NCI-H524 (cell line): ENCODE measurements at regions not wholly inside any gene's neighbourhood (a gene's known extent, or its start where the extent isn't known, plus 50 kb on each side); places are given as distances from the start of the nearest gene placed in this dataset.
A peak's percentile ranks its signal among the peaks of the same experiment; 100 is the strongest.
"Not testable (repeated sequence)": the region's sequence is repeated elsewhere in the genome, so short reads cannot be mapped to it uniquely, and the experiment has no call there.

ENCODE experiments used
- DNase-seq, 2 experiments: peaks; one replicate each; lab custom pipeline; 2025; lab: John Stamatoyannopoulos, UW

DNA sequence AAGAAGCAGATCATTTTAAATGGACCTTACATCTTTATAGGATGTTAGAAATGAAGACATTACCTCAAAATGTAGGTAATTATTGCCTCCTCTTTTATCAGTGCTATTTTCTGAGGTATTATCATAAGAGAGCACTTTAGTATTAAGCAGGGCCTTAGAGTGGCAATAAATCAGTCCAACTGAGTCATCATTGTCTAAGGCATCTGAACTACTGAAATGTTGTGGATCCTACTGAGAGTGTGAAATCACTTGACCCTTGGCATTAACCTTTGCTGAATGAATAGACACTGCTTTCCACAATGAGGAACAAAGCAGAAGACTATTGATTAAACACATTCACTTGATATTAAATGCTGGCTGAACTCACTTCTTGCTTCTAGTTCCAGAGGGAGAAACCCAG is 224.6 kb upstream of the ARRDC3 start:
- DNase-seq, result no peak

DNA sequence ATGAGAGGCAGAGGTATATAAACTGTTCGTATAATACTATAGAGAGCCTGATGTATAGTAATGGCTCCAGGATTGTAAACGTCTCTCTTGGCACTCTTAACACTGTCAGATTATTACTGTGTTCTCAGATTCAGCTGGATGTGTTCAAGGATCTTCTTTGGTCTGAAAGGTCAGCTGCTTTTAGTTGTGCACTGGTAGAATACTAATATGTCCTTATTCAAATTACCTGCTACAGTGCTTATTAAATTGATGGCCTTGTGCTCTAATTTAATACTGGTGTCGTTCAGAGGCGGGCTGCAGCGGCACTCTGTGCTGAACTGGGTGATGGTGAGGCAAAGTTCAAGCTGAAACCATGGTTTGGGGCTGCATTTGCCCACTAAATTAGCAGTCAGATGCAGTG is 216.7 kb upstream of the ARRDC3 start:
- DNase-seq, result no peak

DNA sequence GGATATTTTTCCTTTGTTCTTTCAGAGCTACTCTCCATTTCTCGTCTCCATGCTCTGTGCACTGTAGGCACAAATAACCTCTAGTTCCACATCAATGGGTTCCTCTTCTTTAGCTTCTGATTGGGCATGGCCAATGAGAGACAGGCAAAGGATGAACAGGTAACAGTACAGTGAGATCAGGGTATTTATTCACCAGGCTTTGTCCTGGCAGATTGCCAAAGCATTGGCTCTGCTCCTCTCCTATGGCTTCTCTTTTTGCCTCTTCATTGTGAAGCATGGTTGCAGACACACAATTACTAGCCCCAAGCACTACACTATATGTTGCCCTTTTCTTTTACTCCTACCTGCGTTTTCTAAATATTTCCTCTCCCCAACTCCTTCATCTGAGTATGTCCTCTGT is 215.1 kb upstream of the ARRDC3 start:
- DNase-seq, result peak in 1 of 2 experiments; percentile 0

DNA sequence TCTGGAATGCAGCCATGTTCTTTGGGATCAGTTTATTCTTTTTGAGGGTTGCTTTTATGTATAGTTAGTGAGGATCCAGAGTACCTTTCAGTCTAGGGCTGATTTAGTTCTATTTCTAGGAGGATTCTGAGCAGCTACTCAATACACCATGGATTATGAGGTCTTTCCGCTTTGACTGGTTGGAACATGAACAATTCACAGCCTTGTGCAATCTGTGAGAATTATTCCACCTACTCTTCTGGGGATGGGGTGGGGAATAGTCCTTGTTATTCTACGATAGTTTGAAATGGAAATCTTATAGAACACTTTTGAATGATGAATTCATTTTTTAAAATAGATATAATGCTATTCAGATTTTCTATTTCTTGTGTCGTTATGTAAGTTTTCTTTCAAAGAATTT is 212.3 kb upstream of the ARRDC3 start:
- DNase-seq, result no peak

DNA sequence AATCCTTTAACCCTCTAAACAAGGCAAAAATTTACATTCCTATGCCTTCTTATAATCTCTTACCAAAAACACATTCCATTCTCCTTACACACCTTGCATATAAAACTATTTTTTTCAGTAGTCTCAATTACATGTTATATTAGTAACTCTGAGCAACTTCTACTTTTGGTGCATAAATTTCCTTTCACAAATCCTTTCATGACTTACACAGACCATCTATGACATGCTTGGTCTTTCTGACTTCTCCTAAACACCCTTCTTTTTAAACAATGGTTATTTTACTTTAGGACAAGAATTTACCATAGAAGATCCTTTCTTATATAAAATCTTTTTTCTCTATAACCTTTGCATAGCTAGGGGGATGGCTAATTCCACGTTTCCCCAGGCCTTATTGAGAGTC is 208.0 kb upstream of the ARRDC3 start:
- no peak for DNase-seq

DNA sequence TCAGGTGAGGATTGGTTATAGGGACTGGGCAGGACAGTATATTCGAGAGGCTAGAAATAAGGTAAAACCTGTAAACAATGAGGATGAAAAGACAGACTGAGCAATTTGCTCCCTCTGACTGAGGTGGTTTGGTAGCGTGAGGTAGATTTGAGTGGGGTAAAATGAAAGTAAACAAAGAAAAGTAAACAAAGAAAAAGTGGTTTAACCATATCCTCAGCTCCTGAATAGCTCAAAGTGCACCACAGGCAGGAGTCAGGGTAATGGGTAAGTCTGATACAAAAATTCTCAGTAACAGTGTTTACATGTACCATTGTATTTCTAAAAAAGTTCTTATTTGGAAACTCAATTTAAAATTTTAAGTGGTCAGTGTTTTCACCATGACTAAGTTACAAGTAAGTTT is 203.1 kb upstream of the ARRDC3 start:
- no peak for DNase-seq

DNA sequence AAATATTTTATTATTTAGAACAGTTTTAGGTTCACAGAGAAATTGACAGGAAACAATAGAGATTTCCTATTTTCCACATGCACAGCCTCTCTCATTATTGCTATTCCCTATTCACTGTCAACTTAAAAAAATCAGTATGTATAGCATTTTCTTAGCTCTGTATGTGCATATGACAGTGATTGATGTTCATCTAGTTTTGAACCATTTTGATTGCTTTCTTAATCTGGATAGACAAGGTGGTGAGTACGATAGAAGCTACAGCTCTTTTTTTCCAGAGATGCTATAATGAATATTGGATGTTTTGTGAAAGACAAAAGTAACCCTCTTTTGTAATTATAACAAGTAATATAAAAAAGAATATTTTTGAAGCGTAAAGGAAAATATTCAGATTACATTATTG is 201.2 kb upstream of the ARRDC3 start:
- no peak for DNase-seq

DNA sequence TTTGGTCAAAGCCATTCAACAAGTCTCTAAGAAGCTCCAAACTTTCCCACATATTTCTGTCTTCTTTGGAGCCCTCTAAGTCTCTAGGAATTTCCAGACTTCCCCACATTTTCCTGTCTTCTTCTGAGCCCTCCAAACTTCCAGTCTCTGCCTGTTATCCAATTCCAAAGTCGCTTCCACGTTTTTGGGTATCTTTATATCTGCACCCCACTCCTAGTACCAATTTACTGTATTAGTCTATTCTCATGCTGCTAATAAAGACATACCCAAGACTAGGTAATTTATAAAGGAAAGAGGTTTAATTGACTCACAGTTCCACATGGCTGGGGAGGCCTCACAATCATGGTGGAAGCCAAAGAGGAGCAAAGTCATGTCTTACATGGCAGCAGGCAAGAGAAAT is 182.9 kb upstream of the ARRDC3 start:
- DNase-seq, result not testable (repeated sequence)

DNA sequence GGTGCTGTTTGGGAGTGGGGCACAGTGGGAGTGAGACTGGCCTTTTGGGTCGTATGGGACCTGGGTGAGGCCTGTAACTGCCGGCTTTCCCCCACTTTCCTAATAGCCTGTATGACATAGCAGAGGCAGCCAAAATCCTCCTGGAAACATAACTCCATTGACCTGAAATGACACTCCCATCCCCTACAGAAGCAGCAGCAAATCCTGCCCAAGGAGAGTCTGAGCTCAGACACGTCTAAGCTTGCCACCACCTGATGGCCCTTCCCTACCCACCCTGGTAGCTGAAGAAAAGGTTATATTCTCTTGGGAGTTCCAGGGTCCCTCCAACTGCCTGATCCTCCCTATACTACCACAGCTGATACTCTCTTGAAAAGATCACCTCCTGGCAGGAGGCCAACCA is 179.8 kb upstream of the ARRDC3 start:
- peak in 1 of 2 experiments; percentile 13 for DNase-seq

DNA sequence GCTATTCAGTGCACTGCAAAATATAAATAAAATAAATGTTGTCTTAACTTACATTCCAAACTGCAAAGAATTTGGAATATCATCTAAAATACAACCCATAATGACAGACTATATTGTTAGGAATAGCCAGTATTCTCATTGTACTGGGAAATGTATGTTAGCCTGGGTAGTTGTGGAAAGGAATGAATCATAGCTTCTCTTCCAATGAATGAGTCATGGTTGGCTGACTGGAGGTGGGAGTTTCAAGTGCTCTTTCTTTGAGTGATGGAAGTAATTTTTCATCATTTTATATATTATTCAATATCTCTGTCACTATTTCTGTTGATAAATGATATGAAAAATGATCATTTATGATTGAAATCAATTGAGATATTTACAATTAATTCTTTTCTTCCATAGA is 158.6 kb upstream of the ARRDC3 start:
- DNase-seq, result no peak

DNA sequence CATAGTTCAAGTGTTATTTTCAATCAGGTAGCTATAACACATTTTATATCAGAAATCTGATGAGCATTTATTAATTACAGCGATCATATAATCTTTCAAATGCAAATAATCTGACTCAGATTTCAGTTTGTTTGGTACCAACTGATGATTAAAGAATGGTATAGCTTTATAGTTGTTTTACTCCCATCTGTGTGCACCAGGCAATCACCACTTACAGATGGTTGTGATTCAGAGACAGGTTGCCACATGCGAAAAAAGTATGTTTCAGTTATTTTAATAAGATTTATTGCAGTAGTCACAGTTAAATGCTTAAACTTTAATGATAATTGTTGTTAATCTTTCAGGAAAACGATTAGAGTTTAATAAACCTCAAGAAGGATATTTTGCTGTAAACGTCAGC is 155.1 kb upstream of the ARRDC3 start:
- no peak for DNase-seq

DNA sequence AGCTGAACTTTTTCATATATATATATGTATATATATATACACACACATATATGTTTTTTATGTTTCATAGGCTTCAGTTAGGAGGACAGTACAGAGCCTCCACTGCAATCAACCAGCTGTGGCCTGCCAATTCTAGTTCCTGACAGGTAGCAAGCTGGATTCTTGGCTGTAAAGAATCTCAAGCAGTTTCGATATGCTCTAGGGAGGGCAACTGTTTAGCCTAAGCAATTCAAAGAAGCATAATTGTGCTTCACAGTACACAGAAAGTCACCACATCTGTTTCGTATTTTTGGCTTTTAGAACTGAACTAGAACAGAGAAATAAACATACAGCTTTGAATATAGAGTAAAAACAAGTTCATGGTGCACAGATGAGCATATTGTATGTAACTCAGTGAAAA is 152.4 kb upstream of the ARRDC3 start:
- DNase-seq, result no peak

DNA sequence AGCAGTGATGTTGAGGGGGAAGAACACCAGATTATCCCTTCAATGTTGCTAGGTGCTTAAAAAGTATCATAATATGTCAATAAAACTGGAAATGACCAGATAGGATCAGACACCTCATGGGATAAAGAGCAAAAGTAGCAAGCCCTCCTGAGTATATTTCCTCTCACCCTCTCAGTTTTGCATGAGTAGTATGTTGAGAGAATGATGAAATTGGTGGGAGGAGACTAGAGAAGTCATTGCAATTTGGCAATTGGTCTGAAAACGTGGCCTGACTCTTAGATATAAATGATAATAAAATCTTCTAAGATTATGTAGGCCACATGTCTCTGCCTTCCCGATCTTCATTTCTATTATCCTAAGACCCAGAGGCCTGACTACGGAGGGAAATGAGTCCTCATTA is 151.2 kb upstream of the ARRDC3 start:
- no peak for DNase-seq

DNA sequence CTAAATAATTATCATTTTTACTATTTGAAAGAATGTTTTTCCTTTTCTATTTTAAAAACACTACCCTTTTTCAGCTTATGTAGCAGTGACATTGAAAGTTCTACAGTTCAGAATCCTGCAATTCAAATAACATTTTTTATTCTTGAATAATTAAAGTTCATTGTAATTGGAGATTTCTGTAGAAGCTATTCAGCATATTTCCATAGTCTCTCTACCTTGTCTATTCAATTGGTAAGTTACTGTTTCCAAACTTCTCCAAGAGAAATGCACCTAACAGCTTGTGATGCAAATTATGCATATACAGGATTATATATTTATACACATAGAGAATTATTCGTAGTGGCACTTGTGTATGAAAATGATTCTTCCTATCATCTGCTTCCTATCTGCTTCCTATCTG is 149.7 kb upstream of the ARRDC3 start:
- no peak for DNase-seq

DNA sequence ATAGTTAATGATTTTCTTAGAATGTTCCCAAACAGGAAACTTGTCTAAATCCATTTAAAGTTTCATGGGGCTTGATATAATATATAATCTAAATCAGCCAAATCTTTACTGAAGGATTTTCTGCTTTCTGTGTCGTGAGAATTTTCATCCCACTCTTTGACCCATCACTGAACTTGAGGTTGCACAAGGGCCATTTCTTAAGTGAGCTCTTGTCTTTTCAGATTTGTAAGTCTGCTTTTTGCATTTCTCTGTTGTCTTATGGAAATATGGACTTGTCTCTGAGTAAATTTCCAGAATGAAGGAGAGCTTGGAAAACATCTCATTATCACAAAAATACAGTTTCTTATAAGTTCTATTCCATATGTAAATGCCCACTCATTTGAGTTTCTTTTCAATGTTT is 149.2 kb upstream of the ARRDC3 start:
- no peak for DNase-seq

DNA sequence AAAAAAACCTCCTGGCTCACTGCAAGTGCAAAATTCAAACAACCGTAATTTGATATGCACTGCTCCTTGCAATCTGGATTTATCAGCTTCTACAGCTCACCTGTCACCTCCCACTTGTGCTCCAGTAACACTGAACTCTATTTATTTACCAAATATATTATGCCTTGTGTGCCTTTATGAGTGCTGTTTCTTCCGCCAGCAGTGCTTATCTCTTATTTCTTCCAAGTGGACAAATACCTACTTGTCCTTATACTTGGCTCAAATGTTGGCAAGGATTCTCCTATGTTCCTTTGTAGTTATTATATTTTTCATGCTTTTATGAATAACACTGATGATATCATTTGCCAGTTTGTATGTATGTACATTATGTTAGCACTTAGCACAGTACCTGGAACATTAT is 145.7 kb upstream of the ARRDC3 start:
- DNase-seq, result peak in 1 of 2 experiments; percentile 39

DNA sequence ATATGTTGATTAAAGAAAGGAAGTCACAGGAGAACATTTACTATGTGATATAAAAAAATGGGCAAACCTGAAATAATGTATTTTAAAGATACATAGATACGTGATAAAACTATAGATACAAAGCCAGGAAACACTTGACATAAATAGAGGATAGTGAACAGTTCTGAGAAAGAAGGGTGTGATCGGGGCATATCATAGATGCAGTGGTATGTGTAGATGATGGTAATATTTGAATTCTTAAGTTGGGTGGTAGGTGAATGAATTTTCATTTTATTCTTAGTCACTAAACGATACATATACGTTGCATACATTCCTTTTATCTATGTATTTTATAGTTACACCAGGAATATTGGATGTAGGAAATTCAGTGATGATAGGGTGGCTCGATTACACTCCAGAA is 138.7 kb upstream of the ARRDC3 start:
- DNase-seq, result no peak

DNA sequence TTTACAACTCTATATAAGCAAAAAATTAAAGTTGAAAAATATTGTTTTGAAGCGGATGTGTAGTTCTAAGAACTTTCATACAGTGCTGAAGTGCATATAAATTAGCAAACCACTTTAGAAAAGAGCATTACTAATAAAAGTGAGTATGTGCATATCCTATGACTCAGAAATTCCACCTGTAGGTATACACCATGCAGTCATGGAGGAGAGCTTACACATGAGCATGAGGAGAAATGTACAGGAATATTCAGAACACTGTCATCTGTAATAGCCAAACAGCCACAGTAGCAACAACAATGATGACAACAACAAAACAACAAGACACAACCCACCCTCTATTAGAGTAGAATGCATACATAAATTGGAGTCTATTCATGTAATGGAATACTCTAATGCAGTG is 138.2 kb upstream of the ARRDC3 start:
- no peak for DNase-seq

DNA sequence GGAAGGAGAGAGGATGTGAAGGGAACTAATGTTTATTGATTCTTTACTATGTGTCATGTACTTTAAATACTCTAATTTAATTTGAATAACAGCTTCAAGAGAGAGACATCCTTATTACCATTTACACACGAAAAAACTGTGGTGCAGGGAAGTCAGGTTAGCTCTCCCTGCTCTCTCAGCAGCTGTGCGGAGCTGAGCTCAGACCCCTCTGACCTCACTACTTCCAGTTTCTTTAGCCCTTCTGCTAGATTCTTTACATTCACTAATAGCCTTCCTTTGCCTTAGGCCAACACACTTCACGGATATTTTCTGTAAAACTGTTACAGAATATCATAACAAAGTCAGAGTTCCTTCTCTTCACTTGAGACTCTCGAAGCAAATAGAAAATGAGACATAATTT is 131.3 kb upstream of the ARRDC3 start:
- DNase-seq, result no peak

DNA sequence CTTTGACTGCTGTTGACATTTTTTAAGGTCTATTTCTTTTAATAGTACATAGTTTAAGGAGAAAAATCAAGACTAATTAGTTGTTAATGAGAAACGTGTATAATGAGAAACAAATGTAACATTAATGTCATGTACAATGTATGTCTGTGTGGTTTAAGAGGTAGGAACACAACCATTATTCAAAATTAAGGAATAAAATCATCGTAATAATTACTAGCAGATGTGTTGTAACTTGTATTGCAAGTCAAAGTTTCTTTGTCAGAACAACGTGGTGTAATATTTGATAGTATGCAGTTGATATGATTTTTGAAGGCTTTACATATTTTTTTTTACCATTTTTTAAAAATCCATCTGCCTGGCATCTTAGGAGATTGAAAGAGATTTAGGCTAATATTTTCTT is 120.2 kb upstream of the ARRDC3 start:
- no peak for DNase-seq

DNA sequence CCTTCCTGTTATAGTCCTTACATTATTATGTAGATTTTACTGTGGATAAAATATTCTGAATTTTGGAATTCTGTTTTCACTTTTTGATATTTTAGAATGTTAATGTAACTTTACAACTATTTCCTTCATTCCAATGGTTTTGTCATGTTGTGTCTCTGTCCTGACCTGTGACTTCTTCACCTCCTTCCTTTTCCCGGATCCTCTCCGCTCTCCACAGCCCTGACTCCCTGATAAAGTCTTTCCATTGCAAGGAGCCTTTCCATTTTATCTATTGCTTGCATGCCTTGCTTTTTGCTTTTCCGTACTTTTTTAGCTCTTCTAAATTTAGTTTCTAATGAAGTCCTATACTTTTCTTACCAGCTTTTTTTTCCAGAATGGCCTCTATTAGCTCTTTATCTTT is 117.6 kb upstream of the ARRDC3 start:
- DNase-seq, result no peak

DNA sequence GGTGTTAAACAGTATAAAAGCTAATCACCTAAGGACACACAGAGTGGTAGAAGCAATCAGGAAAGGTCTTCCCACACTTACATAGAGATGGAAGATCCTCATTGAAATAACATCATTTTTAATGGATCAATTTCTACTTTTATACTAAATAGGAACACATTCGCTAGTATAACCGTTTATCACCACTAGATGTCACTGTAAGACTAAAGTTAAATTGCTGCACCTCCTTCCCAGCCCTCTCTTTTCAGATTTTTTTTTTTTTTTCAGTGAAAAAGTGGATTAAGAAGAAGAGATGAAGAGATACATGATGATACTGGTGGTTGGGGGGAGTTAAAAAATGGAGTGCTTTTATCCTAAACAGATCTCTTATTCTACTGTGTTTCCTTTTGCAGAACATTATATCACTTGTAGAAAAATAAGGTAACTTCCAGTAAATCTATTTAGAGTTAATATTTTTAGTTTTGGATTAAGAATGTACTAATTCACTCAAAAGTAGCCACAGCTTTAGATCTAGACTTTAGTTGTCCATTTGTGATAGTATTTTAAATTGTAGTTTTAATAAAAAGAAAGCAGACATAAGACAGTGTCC is 116.9 kb upstream of the ARRDC3 start:
- peak in 1 of 2 experiments; percentile 48 for DNase-seq

DNA sequence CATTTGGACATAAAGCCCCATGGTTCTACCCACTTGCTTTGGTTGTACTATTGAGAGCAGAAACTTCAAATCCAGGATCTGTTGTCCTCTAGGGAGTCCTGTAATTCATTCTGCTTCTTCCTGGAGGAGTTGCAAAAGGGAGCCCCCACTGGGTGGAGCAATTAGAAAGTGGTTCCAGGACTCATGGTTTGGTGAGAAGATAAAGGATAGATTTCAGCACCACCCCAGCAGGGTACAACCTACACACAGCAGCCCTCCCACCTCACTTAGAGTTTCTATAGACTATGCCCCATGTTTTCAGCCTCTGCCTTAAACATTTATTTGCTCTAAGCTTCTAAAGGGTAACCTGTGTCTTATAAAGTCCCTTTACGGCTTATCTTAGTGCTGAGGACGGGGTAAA is 112.6 kb upstream of the ARRDC3 start:
- DNase-seq, result no peak

DNA sequence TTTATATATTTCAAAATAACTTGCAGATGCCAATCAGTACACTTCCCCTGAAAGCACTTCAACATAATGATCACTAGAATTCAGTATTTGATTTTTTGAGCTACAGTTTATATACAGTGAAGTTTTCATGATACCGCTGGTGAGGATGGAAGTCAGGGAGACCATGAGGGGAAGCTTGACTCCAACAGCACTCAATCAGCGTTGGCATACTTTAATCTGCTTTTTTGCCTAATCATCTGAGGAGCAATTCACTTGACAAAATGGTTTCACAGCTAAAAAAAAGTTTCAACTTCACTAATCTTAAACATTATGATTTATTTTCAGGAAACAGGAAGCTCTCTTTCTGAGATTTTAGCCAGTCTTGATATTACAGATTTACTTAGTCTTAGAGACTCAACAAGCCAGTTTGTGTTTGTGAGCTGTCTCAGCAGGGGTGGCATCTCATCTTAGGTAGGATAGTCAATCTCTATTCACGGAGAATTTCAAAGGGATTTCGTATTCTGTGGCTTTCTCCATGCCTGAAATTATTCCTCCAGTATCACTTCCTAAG is 111.4 kb upstream of the ARRDC3 start:
- DNase-seq, result no peak

DNA sequence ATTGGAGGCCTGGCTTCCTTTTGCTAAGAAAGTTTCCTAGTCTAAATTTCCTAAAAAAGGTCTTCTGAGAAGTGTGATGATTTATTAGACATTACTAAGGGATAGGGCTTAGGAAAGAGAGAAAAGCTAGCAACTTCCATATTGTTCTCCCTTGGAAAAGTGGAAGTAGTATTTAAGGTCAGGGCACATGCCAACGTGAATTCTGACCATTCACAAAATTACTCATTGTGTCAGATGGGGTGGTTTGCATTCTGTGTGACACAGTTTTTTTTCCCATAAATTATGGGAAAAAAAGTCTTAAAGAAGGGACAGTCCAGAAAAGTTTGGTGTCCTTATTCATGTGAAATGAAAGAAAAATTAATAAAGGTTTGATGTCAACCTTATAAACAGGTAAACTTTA is 110.0 kb upstream of the ARRDC3 start:
- DNase-seq, result no peak
